GM19351 (cell line): ENCODE measurements at regions not wholly inside any gene's neighbourhood (a gene's known extent, or its start where the extent isn't known, plus 50 kb on each side); places are given as distances from the start of the nearest gene placed in this dataset.
"Not testable (repeated sequence)": the region's sequence is repeated elsewhere in the genome, so short reads cannot be mapped to it uniquely, and the experiment has no call there.

Source experiments
- ATAC-seq: cut with Tn5 transposase; IDR thresholded peaks from one replicate; pipeline ENCODE4 v1.9.1; 2021; ENCODE audit warnings: mild to moderate bottlenecking, moderate library complexity; ENCODE audit not compliant: unreplicated experiment

DNA sequence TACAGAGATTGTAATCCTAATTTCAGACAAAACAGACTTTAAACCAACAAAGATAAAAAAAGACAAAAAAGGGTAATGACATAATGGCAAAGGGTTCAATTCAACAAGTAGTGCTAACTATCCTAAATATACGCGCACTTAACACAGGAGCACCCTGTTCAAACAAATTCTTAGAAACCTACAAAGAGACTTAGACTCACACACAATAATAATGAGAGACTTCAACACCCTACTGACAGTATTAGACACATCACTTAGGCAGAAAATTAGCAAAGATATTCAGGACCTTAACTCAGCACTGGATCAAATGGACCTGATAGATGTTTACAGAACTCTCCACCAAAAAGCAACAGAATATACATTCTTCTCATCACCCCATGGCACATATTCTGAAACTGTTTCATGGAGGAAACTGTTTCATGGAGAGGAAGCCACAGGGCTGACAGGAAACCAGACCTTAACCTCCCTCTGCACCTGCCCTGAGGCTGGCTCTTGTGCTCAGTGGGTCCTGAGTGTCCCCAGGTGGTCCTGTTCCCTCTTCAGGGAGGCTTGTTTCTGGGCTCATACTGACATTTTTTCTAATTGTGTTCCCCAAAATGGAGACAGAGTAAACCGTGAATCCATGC lies 54.7 kb downstream of the OR4M2 start:
- ATAC-seq = not testable (repeated sequence)

DNA sequence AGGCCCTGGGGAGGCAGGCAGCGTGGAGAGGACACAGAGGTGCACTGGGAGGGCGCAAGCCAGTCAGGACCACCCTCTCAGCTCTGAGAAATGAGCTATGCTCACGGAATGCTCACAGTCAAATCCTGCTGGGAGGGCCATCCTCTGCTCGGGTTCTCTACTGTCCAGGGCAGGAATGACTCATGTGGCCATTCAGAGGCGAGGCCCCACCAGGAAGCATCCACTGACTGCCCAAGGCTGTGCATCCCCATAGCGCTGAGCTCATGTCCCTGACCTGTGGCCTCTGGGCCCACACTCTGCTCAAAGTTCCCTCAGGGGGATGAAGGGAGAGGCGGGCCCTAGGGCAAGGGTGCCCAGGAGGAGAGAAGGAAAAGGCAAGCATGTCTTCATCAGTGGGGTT lies 57.2 kb downstream of the OR4M2 start:
- ATAC-seq = not testable (repeated sequence)

DNA sequence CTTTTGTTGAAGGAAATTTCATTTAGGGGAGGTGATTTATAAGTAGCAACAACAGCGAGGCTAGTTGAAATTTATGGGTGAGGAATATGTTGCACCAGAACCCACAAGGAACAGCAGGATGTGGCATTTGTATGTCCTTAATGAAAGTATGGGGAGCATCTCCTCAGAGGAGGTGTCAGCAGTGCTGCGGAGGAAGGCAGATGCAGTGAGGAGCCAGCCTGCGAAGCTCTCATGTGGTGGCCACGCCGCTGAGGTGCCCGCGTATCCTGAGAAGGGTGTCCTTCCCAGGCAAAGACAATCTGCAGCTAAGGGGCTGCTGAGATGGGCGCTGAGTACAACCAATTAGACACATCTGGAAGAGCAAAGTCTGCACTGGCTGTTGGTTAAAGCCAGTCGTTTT lies 60.8 kb downstream of the OR4M2 start:
- ATAC-seq = not testable (repeated sequence)

DNA sequence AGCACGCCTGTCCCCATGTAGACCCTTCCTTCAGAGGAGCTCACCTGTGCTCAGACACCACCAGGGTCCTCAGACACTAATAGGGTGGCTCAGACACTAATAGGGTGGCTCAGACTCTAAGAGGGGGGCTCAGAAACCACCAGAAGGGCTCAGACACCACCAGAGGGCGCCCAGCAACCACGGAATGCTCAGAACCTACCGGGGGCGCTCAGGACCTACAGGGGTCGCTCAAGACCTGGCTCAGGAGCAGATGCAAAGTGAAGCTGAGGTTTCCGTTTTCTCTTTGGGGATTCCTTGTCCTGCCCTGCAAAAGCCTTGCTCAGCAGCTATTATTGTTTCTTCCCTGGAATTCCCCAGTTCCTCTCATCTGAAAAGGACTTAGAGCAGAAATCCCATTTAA lies 67.8 kb downstream of the OR4M2 start:
- ATAC-seq = peak; percentile 98

DNA sequence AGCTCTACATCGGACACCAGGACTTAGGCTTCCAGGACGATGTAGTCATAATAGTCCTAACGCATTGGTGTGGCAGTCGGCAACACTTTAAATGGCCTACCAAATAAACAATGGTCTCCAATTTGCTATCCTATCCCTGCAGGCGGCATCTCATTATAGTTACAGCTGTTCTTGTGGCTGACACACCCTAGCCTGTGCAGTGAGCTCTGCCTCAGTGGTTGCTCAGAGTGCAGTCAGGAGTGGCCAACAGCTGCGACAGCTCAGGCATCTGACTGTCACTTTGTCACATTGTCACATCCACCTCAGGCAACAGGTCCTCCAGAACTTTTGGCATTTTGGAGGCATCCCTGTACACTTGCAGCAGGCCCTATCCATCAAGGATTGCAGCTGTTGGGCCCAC lies 77.9 kb downstream of the OR4M2 start:
- ATAC-seq = not testable (repeated sequence)

DNA sequence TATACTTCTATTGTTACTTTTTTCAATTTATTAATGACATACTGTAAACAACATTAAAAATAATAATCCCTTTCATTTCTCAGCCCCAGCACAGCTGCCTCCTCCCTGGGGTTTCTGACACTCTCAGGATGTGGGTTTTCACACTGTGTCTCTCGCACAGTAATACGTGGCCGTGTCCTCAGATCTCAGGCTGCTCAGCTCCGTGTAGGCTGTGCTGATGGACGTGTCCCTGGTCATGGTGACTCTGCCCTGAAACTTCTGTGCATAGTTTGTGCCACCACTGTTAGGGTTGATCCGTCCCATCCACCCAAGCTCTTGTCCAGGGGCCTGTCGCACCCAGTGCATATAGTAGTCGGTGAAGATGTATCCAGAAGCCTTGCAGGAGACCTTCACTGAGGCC lies 80.0 kb downstream of the OR4M2 start:
- ATAC-seq = peak; percentile 28

DNA sequence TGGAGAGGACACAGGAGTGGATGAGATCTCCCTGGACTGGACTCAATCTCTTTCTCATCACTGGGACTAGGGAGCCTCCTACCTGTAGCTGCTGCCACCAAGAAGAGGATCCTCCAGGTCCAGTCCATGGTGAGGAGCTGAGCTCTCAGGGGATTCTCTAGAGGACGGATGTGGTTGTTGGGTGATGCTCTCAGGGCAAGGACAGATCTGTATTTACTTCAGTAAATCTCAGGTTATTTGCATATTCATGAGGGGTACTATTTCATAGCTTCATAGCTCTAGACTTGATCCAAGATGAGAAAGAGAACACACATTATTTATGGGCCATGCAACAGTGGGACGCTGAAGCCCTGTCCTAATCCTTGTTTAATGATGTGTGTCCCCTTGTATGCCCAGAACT lies 80.4 kb downstream of the OR4M2 start:
- peak; percentile 76 for ATAC-seq

DNA sequence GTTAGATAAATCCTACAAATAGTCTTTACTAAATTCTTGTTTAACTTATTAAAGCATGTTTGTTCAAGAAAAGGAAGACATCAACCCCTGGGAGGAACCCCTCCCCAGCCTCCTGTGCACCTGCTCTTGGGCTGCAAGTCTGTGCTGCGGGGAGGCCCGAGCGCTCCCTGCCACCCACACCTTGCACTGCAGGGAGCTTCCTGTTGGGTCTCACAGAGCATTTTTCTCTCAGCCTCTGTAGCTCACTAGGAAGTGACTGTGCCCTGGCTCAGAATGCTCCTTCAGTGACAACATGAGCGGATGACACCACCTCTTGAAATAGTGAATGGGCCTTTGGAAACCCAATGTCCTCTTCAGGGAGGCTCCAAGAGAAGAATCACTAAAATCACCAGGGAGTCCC lies 81.1 kb downstream of the OR4M2 start:
- ATAC-seq = peak; percentile 75

DNA sequence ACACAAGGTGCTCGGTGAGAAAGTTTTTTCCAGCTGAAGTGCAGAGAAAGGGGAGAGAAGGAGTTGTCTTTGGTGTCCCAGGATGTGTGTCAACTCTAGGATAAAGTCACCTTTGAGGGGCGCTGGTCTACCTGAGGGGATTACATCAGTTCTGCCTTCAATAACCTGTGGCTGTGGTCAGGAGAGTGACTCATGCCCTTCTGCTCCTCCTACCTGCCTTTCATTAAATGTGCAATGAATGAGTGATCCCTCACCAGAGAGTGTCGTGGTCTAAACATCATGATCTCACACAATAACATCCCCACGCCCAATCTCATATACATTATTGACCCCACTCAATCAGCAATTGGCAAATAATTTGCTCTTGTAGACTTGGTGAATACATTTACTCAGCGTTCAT lies 83.4 kb downstream of the OR4M2 start:
- not testable (repeated sequence) for ATAC-seq

DNA sequence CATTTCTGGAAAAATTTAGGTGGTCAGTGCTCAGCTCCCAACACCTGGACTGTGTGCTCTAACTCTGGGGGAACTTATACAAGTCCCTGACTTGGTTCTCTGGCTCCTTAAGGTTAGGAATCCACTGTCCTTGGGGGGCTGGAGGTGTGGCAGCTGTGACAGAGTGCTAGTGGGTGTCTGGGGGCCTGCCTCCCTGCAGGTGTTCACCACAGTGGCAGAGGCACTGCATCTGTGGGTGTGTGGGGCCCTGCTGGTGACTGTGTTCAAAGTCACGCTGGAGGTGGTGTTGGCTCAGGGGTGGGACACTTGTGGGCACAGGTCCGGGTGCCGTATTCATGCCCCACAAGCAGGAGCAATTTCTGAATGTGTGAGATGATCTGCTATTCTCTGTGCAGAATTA lies 87.2 kb downstream of the OR4M2 start:
- not testable (repeated sequence) for ATAC-seq

DNA sequence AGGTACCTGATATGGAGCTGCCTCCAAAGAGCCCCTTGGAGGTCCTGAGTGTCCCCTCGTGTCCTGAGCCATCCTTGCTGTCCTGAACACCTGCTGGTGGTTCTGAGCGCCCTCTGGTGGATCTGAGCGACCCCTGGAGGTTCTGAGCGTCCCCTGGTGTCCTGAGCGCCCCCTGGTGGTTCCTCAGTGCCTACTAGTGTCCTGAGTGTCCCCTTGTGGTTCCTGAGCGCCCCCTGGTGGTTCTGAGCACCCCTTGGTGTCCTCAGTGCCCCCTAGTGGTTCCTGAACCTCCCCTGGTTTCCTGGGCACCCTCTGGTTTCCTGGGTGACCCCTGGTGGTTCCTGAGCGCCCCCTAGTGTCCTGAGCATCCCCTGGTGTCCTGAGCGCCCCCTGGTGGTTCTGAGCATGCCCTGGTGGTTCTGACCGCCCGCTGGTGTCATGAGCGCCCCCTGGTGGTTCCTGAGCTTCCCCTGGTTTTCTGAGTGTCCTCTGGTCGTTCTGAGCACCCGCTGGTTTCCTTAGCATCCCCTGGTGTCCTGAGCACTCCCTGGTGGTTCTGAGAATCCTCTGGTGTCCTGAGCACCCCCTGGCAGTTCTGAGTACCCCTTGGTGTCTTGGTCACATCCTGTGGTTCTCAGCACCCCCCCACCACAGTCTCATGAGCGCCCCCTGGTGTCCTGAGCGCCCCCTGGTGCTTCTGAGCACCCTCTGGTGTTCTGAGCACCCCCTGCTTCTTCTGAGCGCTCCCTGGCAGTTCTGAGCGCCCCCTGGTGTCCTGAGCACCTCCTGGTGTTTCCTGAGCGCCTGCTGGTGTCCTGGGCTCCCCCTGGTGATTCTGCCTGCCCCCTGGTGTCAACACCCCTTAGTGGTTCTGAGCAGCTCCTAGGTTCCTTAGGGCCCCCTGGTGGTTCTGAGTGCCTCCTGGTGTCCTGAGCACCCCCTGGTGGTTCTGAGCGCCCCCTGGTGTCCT lies 93.0 kb downstream of the OR4M2 start:
- ATAC-seq = peak; percentile 62

DNA sequence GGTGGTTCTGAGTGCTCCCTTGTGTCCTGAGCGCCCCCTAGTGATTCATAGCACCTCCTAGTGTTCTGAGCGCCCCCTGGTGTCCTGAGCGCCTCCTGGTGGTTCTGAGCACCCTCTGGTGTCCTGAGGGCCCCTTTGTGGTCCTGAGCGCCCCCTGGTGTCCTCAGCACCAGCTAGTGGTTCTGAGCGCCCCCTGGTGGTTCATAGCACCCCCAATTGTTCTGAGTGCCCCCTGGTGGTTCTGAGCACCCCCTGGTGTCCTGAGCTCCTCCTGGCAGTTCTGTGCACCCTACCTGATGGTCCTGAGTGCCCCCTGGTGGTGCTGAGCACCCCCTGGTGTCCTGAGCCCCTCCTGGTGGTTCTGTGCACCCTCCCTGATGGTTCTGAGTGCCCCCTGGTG lies 93.8 kb downstream of the OR4M2 start:
- peak; percentile 54 for ATAC-seq

DNA sequence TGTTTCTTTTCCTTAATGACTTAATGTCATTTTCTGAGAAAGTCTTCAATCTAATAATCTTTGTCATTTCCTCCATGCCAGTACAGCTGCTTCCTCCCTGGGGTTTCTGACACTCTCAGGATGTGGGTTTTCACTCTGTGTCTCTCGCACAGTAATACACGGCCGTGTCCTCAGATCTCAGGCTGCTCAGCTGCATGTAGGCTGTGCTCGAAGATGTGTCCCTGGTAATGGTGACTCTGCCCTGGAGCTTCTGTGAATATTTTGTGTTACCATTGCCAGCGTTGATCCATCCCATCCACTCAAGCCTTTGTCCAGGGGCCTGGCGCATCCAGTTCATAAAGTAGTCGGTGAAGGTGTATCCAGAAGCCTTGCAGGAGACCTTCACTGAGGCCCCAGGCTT lies 97.6 kb downstream of the OR4M2 start:
- not testable (repeated sequence) for ATAC-seq

DNA sequence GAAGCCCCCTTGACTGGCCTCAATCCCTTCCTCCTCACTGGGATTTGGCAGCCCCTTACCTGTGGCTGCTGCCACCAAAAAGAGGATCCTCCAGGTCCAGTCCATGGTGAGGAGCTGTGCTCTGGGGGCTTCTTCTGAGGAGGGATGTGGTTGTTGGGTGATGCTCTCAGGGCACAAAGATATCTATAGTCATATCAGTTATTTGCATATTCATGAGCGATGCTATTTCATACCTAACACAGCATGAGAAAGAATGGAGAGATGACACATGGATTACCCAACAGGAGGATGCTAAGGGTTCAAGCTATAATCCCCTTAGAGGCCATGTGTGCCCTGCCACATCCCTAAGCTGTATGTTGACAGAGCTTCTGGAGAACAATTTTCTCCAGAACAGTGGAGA lies 98.1 kb downstream of the OR4M2 start:
- ATAC-seq = not testable (repeated sequence)

DNA sequence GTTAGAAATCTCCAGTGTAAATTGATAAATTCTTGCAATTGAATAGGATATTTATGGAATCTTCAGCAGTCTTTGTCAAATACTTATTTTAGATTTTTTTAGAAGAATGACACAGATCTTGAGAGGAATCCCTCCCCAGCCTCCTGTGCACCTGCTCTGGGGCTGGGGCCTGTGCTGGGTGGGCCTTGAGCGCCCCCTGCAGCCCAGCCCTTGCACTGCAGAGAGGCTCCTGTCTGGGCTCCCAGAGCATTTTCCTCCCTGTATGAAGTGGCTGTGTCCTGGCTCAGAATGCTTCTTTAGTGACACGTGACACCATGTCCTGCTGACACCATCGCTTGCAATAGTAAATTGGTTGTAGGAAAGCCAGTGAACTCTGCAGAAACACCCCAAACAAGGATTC lies 98.7 kb downstream of the OR4M2 start:
- ATAC-seq = not testable (repeated sequence)

DNA sequence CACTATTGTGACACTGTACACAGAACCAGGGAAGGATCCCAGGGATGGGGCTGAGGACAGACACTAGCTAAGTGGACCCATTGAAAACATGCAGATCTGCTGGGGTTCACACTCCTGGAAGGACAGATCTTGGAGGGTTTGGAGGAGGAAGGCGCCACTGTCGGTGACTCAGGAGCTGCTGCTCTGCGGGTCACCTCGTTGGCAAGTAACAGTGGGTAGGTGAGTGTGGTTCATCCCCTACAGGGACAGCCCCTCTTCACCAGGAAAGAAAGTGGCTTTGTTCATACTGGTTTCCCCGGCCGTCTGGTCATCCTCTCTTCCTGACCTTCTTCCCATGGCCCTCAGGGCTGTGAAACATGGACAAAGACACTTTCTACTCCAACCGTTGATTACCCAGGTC lies 100.3 kb downstream of the OR4M2 start:
- ATAC-seq = not testable (repeated sequence)

DNA sequence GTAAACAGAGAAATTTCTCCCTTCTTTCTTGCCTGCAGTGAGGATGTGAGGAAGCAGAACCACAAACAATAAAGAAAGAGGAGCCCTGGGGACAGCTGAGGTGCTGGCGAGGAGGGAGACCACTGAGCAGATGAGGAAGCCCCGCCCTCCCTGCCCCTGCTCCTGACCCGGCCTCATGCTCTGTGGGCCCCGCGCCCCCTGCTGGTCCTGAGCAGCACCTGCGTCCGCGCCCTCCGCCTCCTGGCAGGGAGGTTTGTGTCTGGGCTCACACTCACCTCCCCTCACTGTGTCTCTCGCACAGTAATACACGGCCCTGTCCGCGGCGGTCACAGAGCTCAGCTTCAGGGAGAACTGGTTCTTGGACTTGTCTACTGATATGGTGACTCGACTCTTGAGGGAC lies 104.4 kb downstream of the OR4M2 start:
- peak; percentile 89 for ATAC-seq

DNA sequence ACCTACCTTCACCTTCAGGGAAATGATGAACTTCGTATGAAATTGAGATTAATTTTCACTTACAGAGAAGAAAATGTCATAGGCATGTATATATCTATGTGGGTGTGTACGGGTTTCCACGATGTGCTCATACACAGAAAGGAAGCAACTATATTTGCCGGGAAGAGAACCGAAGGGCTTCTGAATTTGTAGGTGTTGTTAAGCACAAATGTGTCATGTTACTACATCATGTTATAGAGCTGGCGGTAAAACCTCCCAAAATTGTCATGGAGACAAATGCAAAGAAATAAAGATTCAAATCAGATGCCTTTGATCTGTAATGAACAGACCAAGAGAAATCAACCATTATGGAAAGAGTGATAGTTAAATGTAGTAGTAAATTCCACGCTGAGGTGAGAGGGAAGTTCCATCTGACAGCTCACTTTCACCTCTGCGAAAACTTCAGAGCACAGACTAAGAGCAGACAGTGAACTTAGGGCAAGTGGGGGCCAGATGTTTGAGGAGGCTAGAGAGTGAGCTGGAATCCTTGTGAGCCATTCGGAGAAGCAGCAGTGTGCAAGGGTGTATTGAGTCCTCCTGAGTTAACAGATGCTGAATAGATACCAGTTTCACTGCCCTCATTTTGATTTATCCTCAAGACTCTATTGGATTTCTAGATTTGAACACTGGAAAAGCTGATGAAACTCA lies 106.7 kb downstream of the OR4M2 start:
- ATAC-seq = not testable (repeated sequence)

DNA sequence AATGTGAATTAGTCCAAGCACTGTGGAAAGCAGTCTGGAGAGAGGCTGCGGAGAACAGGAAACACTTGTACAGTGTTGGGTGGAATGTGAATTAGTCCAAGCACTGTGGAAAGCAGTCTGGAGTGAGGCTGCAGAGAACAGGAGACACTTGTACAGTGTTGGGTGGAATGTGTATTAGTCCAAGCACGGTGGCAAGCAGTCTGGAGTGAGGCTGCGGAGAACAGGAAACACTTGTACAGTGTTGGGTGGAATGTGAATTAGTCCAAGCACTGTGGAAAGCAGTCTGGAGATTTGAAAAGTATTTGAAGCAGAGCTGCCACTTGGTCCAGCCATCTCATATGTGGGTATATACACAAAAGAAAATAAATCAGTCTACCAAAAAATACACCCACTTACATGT lies 111.5 kb downstream of the OR4M2 start:
- ATAC-seq = not testable (repeated sequence)

DNA sequence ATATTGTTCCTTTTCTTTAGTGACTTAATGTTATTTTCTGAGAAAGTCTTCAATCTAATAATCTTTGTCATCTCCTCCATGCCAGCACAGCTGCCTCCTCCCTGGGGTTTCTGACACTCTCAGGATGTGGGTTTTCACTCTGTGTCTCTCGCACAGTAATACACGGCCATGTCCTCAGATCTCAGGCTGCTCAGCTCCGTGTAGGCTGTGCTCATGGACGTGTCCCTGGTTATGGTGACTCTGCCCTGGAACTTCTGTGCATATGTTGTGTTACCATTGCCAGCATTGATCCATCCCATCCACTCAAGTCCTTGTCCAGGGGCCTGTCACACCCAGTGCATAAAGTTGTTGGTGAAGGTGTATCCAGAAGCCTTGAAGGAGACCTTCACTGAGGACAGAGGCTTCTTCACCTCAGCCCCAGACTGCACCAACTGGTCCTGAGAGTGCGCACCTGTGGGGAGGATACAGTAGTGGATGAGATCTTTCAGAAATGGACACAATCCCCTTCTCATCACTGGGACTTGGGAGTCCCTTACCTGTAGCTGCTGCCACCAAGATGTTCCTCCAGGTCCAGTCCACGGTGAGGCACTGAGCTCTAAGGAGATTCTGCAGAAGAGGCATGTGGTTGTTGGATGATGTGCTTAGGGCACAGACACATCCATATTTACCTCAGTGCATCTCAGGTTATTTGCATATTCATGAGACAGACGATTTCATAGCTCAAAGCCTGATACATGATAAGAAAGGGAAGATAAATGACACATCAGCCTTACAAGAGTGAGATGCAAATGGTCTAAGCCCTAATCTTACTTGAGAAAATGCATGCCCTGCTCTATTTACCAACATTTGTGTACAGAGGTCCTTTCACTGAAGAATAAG lies 114.7 kb downstream of the OR4M2 start:
- not testable (repeated sequence) for ATAC-seq

DNA sequence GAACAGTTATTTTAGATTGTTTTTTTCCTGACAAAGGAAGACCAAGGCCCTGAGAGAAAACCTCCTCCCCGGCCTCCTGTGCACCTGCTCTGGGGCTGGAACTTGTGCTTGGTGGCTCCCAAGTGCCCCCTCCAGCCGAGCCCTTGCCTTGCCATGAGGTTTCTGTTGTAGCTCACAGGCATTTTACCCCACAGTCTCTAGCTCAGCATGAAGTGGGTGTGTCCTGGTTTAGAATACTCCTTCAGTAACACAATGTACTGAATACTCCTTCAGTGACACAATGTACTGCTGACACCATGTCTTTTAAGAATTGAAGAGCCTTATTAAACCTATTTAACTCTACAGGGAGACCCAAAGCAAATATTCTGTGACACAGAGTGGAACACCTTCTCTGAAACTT lies 116.1 kb downstream of the OR4M2 start:
- not testable (repeated sequence) for ATAC-seq
